22Rv1 (cell line): ENCODE measurements at regions not wholly inside any gene's neighbourhood (a gene's known extent, or its start where the extent isn't known, plus 50 kb on each side); places are given as distances from the start of the nearest gene placed in this dataset.

Experiments used
- ZFX ChIP-seq: fragments of 450-650 bp; IDR thresholded peaks from 2 replicates; pipeline ENCODE4 v1.6.1; 2017; ENCODE audit warnings: antibody characterized with exemption, borderline replicate concordance
- TF ChIP-seq, protein P1 (sequence below): fragments of 450-650 bp; IDR thresholded peaks from 2 replicates; pipeline ENCODE4 v1.5.1; 2017; ENCODE audit warnings: mild to moderate bottlenecking

DNA sequence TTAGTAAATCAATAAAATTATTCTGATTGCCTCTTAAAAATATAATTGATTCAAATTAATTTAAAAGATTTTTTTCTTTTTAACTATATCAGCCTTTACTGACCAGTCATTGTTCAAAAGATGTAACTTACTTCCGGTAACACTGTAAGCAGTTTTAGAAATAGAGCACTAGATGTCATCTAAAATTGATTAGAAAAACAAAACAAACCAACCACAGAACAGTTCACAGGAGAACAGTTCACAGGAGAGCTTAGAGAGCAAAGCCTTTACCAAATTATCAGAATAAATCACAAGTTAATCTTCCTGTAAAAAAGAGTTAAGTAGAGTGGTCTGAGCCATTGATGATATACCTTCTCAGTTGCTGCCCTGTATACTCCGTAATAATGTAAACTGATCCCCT is 133.3 kb upstream of the DGKB start:
- TF ChIP-seq, protein P1, sequence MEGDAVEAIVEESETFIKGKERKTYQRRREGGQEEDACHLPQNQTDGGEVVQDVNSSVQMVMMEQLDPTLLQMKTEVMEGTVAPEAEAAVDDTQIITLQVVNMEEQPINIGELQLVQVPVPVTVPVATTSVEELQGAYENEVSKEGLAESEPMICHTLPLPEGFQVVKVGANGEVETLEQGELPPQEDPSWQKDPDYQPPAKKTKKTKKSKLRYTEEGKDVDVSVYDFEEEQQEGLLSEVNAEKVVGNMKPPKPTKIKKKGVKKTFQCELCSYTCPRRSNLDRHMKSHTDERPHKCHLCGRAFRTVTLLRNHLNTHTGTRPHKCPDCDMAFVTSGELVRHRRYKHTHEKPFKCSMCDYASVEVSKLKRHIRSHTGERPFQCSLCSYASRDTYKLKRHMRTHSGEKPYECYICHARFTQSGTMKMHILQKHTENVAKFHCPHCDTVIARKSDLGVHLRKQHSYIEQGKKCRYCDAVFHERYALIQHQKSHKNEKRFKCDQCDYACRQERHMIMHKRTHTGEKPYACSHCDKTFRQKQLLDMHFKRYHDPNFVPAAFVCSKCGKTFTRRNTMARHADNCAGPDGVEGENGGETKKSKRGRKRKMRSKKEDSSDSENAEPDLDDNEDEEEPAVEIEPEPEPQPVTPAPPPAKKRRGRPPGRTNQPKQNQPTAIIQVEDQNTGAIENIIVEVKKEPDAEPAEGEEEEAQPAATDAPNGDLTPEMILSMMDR: no peak
- TF ChIP-seq ZFX: no peak
